ENCODE measurements at regions not wholly inside any gene's neighbourhood (a gene's known extent, or its start where the extent isn't known, plus 50 kb on each side); places are given as distances from the start of the nearest gene placed in this dataset.

DNA sequence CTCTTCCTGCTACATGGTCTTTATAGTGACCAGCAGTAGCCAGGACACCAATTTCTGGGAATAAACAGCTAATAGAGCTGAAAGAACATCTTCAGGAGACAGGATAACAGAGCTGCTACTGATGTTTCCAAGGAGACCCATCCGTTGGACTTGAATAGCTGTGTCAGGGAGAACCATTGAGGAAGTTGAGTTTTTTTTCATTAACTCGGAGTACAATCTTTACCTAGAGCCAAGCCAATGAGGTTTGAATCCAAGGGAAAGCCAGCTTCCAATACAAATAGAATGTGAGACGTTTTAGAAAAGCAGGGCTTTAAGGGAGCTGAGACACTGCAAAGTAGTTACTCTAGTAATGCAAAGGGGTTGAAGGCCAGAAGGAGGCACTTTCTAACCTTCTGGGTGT is 136.1 kb upstream of the FRMD6 start:
- DNase-seq (ENCODE audit: low spot score): no peak

DNA sequence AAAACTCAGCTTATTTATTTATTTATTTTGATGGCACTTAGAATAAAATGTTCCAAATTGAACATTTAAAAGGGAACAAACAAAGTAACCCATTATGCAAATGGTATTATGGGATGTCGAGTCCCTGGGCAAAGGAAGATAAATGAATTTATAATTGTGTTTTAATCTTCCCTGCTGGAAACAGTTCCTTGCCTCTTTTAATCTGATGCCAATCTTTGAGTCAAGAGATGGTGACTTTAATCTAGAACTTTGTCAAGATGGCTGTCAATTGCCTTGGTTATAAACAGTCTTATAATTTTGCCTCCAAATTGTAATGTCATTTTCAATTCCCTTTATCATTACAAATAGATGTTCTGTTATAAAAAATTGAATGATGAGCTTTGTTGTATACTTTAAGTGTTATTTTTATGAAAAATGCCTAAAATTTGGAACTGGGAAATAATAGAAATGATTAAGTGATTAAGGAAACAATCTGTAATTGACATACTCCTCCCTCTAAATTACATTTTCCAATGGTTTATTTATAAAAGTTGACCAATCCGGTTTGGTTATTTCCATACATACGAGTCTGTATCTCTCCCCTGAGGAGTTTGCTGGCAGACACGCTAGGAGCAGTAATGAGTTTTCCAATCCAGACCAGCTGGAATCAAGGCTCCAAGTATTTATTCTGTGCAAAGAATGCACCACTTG is 134.9 kb upstream of the FRMD6 start:
- DNase-seq (ENCODE audit: low spot score): no peak

DNA sequence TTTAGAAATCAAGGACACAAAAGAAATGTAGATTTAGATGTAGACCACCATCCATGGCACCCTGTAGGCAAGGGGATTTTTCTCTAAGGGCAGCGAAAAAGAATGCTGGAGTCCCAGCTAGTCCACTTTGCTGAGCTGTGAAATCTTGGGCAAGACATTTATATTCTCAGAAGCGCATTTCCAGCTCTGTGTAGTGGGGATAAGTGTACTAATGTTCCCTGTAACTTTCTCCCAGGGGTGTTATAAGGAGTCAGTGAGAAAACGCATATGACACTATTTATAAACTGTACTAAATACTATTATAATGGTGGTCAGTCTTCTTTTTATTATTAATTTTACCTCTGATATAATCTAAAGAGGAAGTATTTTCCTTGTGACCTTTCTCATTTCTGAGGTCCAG is 133.4 kb upstream of the FRMD6 start:
- DNase-seq (ENCODE audit: low spot score): no peak

DNA sequence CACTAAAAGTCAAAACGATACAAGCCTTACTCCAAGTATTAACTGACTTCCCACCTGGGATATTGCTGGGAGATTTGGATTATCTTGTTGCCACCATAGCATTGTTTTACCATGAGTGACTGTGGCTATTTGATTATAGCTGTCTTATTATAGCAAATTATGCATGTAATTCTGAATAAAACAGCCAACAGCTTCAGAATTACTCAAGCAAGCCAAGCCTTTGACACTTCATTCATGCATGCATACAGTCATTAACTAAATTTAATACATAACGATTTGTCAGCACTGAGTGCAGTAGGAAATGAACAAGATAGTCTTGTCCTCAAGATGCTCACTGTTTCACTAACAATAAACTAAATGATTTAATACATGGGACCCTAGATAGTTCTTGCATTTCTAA is 133.0 kb upstream of the FRMD6 start:
- DNase-seq (ENCODE audit: low spot score): no peak

DNA sequence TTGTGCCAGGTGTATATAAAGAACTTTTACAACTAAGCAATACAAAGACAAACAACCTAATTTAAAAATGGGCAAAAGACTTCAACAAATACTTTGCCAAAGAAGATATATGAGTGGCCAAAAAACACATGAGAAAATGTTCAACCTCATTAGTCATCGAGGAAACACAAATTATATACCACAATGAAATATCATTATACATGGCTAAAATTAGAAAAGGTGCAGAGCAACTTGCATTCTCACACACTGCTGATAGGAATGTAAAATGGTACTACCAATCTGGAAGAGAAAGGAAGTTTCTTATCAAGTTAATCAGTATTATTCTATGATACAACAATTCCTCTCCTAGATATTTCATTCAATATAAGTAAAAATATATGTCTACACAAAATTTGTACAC is 131.6 kb upstream of the FRMD6 start:
- DNase-seq (ENCODE audit: low spot score): no peak

DNA sequence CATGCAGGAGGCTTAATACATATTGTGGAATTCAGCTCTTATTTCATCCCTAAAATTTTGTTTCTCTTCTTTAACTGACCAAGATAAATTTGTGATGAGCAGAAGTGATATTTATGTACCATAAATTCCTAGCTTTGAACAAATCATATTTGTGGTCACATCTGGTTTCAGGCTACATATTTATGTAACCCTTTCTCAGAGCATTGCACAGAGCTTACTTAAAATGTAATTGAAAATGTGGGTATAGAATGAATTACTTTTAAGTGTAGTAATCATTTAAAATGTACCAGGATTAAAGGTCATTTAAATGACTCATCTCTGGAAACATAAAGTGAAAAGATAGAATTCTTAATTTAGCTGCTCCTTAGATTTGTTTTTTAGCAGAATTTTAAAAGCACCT is 129.9 kb upstream of the FRMD6 start:
- DNase-seq (ENCODE audit: low spot score): no peak

DNA sequence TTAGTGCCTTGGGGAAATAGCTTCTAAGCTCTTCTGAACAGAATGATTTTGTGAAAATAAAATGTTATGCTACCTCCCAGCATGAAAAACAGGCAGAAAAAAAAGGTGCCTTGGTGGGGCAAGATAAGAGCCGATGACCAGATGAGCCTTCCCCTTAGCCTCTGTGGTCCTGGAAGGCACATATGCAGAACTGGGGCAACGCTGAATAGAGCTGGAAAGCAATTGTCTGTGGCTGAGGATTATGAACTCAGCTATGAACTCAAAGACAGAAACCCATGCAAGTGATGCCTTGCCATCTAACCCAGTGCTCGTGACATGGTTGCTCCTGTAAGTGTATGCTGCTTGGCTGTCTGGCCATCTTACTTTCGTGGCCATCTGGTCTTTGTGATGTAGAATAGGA is 128.5 kb upstream of the FRMD6 start:
- no peak for DNase-seq (ENCODE audit: low spot score)

DNA sequence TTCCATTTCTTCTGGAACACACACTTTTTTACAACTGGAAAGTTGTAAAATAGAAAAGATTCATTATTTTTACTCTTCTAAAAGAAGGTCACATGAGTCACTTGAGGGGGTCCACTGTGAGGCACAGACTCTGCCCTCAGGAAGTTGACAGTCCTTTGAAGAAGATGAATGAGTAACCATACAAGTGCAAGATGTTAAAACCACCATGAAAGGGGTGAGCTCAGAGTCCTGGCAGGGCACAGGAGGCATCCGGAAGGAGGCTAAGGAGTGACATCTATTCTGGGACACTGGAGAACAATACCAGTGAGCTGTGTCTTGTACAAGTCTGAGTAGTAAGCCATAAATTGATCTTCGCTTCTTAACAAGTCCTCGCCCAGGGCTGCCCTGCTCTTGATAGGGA is 126.0 kb upstream of the FRMD6 start:
- no peak for DNase-seq (ENCODE audit: low spot score)

DNA sequence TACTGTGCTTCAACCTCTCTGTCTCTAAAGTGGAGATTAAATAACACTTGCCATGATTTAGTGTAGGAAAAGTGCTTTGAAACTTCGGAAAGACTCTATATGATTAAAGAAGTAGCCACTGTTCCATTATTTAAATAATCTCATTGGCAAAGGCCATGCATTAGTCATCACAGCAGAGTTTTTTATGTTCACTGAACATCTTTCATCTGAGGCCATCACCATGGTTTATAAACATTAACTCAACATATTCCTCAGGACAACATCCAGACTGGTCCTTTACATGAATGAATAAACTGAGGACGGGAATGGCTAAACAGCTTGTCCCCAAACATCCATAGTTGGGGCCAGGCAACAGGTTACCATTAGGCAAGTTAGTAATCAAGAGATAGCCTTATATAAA is 124.6 kb upstream of the FRMD6 start:
- DNase-seq (ENCODE audit: low spot score): no peak

DNA sequence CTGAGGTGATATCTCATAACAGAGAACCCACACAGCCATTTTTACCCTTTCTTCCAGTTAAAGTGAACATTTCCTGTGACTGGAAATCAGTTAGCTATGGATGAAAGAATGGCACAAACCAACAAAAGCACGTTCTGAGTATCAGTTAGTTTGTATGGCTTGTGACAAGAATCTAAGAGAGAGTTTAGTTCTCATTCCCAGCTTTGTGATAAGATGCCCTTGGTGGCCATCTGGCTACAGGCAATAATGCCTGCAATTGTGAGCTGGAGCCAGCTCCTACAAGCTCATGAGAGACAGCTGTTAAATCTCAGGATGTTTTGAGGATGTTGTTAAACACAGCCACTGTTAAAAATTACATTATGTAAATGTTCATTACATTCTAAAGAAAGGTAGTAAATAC is 122.0 kb upstream of the FRMD6 start:
- no peak for DNase-seq (ENCODE audit: low spot score)

DNA sequence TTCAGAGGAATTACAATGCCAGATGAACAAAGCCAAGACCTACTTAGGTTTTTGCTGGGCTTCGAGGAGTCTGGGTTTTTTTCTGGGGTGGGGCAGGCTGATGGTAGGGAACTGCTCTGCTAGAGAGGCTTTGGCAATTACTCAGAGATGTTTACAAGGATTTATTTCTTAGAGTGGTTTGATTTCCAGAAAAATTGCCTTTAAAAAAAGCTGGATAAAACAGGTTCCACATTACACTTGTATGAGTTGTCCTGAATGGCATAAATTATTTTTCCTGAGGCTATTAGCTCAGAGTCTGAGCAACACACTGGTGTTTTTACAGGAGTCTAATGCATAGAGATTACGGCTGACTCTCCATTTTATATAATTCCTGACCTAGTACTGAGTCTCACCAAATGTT is 118.5 kb upstream of the FRMD6 start:
- DNase-seq (ENCODE audit: low spot score): no peak

DNA sequence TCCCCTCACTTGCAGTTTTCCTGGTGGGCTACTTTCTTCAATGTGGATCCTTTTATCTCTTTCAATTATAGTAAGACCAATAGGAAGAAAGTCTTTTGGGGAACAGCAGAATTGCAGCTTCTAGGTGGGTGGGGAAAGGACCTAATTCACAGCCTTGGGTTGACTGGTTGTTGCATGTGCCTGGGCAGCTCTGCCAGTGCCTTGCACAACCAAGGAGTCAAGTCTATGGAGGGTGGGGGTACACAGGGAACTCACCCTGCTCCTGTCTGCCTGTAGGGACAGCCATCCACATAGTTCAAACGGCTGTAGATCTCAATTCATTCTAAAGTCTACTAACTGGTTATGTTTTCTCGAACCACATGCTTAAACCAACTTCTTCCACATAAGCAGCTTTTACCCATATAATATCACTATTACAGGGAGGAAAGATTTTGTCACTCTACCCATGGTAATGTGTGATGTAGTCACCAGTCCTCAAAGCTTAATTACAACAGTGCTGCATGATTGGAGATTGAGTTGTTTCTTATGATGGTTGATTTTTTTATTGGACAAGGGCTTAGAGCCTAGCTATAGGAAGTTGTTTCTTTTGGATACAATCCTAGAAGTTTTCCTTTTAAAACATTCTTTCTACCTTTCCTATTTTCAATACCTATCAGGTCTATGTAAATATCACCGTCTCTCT is 117.7 kb upstream of the FRMD6 start:
- DNase-seq (ENCODE audit: low spot score): no peak

DNA sequence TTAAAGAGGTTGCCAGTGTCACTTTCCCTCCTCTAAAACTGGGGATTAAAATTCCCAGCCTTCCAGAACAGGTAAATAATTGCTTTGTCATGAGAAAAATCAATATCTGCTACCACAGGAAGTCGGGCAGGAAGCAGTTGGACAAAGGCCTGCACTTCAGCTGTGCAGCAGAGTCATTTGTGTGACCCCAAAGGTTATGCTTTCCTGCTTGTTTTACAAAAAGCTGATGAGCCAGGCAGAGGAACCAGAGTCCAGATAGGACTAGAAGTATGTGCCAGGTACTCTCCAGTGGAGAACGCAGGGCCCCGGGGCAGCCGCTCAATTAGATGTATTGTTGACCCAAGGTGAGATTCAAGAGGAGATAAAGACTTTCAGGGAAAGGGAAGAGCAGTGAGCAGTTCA is 117.1 kb upstream of the FRMD6 start:
- DNase-seq (ENCODE audit: low spot score): no peak

DNA sequence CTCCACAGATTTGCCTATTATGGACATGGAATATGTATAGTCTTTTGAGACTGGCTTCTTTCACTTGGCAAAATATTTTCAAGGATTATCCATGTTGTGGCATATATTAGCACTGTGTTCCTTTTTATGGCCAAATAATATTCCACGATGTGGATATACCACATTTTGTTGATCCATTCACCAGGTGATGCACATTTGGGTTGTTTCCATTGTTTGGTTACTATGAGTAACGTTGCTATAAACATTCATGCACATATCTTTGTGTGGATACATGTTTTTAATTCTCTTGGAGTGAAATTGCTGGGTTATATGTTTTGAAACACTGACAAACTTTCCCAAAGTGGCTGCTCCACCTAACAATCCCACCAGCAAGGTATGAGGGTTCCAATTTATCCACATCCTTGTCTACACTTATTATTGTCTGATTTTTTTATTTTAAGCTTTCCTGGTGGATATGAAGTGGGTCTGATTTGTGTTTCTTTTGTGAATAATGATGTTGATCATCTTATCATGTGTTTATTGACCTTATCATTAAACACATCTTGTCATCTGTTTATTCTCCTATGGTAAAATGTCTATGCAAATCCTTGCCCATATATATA is 116.2 kb upstream of the FRMD6 start:
- no peak for DNase-seq (ENCODE audit: low spot score)

DNA sequence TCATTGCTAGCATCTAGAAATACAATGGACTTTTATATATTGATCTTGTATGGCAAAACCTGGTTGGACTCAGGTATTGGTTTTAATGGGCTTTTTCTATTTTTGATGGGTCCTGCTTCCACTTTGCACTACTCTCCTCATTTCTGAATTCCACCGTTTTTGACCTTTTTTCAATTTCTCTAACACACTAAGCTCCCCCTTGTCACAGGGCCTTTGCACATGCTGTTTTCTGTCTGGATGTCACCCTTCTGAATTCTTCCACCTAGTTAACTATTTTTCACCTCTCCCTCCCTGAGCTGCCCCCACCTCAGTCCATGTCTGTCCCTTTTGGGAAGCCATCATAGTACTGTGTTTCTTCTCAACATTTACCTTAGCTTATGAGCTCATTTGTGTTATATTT is 112.7 kb upstream of the FRMD6 start:
- DNase-seq (ENCODE audit: low spot score): no peak

DNA sequence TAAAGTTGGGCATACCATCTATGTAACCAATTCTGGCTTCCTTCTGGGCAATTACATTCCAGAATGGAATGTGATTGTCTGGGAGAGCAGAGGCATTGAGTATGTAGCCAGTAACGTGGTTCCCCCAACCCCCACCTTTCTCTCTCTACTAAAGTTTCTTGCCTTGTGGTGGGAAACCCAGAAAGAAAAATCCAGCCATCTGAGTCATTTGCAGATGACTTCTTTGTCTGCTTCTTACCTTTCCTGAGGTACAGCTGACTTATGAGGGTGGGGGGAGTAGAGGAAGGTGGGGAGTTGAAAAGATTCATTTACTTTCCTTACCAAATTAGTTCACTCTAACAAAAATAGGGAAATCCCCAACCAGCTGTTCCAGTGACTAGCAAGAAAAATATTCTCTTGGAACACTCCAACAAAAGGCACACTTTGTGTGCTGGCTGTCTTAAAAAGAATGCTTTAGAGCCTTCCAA is 112.1 kb upstream of the FRMD6 start:
- DNase-seq (ENCODE audit: low spot score): no peak

DNA sequence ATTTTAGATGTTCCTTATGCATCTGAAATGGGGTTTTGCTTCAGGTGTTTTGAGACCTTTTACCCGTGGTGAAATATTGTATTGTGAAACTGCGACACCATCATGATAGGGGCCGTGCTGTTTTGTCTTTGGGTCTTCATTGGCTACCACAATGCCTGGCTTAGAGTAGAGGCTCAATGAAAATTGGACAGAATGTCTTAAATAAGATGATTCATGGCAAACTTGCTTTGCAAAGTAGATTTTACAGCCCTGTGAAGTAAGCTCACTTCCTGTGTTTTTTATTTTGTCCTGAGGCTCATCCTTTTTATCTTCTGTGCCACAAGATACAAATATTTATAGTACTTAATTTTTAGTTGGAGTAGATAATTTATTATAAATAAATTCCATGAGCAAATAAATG is 111.3 kb upstream of the FRMD6 start:
- DNase-seq (ENCODE audit: low spot score): no peak

DNA sequence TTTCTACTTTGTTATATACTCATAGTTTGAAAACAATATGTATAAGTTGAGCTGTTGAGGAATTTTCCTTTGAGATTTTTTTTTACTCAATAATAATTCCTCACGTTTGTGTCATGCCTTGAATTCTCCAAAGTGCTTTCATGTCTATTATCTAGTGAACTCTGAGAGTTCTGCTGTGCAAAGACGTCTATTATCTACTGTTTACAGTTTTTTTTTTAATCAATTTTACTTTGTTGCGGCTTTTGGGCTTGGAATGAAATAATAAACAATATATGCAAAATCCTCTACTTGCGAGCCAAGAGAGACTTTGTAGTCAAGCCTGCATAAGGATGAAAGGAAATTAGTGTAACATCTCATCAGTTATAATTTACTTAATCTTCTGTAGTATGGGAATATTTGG is 107.2 kb upstream of the FRMD6 start:
- DNase-seq (ENCODE audit: low spot score): no peak

DNA sequence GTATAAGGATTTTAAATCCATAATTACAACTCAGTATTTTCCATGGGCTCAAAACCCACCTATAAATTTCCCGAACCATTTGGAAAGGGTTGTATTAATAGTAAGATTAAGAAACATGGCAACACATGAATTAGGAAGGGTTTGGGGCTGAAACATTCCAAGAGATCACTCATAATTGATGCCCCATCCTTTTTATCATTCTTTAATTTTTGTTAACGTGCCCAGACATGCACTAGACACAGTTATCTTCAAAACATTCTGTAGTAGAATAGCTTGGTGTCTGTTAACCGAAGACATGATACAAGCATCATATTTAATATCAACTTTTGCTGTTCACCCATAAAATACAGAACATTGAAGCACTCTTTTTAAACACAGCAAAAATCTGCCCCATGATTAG is 106.8 kb upstream of the FRMD6 start:
- no peak for DNase-seq (ENCODE audit: low spot score)

DNA sequence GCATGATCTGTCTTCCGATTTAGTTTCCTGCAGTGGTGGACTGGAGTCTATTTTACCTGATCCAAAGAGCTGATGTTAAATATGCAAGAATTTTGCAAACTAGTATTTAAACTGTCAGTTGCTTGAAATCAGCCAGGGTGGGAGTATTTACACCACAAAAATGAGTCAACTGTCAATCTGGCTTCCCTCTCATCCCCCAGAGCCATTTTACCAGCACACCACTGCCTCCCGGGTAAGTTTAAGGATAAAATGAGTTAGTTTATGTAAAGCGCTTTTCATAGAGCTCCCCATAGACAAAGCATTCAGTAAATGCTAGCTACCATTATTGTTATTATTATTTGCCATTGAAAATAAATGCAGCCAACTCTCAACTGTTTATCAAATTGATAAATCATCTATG is 106.3 kb upstream of the FRMD6 start:
- DNase-seq (ENCODE audit: low spot score): no peak

DNA sequence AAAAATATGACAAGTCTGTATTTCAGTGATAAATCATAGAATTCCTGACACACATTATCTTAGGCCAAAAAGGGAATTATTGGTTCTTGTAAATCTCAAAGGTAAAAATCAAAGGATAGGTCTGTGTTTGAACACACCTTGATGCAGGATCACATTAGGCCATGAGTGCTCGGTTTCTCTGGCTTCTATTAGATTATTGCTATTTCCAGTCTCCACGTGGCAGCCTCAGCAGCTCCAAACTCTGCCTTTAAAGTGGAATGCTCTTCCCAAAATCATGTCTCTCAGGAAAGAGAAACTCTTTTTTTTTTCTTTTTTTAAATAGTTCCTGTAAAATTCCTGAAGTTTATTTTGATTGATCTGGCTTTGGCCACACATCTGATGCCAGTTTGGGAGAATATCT is 105.6 kb upstream of the FRMD6 start:
- DNase-seq (ENCODE audit: low spot score): no peak

DNA sequence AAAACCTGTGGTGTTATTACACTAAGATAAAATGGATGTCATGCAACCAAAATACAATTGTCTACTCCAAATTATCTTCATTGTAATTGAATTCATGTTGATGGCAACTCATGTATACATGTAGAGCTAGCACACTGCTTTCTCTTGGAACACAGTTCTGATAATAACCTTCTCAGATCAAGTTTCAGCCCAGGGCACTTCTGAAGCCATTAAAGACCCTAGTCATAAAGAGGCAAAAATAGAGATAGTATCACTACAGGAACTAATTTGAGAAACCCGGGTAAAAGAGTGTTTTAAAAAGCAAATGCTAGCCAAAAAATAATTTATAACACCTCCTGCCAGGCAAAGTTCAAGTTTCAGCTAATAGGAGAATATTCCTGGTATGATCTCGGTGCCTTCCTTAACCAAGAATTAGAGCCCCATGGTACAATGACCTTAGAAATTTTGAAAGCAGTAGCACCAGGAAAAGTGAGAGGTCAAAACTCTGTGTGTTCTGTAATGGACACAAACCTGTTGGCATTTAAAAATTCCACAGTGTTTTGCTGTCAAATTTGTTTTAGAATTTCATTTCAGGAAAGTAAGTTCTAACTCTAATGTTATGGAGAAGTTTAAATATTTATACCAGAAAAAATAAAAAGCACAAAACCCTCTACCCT is 105.0 kb upstream of the FRMD6 start:
- no peak for DNase-seq (ENCODE audit: low spot score)

DNA sequence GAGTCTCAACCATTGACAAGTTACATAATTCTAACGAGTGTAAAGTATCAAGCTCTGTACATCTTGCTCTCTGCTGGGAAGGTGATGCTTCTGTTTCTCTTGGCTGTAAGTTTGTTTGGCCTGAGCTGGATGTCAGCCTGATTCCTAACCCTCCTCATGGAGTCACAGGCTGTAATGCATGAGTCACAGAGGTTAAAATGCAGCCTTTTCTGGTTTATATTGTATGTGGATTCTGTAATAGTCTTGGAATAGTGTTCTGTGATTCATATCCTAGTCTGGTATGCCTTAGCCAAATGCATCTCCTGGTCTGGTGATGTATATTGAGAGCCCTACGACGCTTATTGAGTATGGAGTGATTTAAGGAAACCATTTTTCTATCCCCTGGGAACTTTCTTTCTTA is 104.5 kb upstream of the FRMD6 start:
- no peak for DNase-seq (ENCODE audit: low spot score)

All from activated CD4-positive, alpha-beta T cell treated with anti-CD3 and anti-CD28 coated beads, Interleukin-2, Interleukin-4, amounts not matched to agents 100 ng/mL and 50 ng/mL, durations not matched to agents 16 hours and 8 hours (primary cell).